Activated T-cell treated with anti-CD3 and anti-CD28 coated beads for 24 hours (primary cell): ENCODE measurements at regions not wholly inside any gene's neighbourhood (a gene's known extent, or its start where the extent isn't known, plus 50 kb on each side); places are given as distances from the start of the nearest gene placed in this dataset.

ENCODE experiments used
- DNase-seq: peaks from one replicate; pipeline ENCODE4 v3.0.0-alpha.2; 2020; ENCODE audit warnings: low read depth

GRCh38 chr2:118278046-118278445 is 189.8 kb downstream of the INSIG2 start:
- no peak for DNase-seq

DNA sequence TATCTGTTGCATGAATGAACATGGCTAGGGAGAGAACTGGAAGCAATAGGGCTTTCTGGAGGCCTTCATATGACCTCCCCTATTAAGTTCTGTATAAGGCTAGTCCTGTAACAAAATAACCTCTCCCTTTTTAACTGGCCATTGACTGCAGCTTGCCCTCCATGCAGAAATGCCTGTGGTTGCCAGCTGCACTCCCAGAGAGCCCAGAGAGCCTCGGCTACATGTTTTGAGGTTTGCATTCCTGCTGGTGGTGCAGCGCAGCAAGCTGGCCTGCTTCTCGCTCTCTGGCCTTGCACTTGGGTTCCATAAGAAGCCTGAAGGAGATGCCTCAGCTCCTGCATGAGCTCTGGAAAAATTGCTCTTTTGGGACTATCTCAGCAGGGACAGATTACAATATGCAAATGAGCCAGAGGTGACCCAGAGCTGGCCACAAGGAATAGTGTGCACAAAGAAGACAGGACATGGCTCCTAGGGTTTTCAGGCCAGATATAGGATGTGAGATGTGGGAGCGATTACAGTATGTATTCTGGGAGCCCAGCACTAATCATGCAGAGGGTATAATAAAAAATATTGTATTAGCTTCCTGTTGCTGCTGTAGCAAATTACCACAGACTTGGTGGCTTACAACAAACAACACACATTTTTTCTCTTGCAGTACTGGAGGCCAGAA is 186.7 kb downstream of the INSIG2 start:
- DNase-seq = no peak

- no peak for DNase-seq
Observed at GRCh38 chr2:118272391-118272790, 184.1 kb downstream of the INSIG2 start.

GRCh38 chr2:118269408-118270051 is 181.3 kb downstream of the INSIG2 start:
- DNase-seq = no peak

DNA sequence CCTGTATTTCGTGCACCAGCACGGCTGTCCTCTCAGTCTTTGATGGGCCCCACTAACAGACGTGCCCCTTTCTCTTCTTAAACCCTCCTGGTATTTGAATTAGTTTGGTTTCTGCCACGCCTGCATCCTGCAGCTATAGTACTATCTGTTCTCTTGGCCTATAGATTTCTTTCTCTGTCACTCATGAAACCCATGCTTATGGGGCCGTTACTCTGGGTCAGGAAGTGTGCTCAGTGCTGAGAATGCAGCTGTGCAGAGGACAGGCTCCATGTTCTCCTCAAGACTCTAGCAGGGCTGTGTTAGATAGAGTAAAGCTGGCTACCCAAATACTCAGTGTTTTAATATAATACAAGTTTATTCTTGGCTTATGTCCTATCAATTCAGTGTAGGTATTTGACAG is 180.0 kb downstream of the INSIG2 start:
- no peak for DNase-seq

GRCh38 chr2:118265873-118266455 is 177.7 kb downstream of the INSIG2 start:
- DNase-seq = no peak

GRCh38 chr2:118264232-118264990 is 176.1 kb downstream of the INSIG2 start:
- DNase-seq = no peak

DNA sequence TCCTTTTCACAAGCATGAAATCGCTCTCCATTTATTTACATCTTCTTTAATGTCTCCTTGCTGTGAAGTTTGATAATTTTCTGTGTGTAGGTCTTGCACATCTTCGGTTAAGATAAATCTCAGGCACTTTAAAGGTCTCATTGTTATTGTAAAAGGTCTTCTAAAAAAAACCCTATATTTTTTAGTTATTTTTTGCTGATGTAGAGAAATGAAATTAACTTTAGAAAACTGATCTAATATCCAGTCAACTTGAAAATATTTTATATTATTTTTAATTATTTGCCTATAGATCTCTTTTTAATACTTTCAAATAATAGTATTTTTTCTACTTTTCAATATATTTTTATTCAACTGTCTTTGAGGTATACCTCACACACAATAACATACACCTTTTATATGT is 169.4 kb downstream of the INSIG2 start:
- DNase-seq = no peak

- no peak for DNase-seq
Observed at GRCh38 chr2:118255771-118256372, 167.6 kb downstream of the INSIG2 start.

DNA sequence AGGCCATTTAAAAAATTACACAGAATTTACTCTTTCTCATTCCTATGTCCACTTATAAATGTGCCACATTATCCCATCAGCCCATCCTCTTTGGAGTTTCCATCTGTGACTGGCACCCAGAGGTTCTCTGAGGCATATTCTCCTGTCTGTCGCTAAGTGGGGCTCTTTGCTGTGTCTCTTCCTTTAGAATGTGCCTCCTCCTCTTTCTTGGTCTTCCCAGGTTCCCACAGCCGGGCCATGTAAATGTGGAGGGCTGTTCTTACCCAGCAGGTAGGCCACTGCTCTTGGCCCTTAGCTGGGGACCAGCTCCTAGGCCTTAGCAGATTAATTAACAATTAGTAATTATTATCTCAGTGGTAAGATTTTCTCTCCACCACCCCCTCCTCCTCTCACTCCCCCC is 167.0 kb downstream of the INSIG2 start:
- DNase-seq = no peak

DNA sequence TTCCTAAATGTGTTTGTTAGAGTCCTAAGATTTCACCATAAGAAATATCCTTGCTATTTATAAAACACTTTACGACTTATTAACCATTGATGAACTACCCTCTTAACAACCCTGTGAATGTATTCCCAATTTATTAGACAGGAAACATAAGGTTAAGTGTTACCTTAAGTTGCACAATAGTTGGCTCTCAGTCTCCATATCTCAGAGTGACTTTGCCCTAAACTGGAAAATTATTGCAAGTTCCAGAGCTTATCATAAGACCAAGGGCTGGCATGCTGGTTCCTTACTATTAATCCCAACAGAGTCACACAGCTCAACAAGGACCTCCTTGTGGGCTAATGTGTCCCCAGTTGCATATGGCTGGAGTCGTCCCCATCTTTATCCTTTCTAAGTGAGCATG is 165.8 kb downstream of the INSIG2 start:
- DNase-seq = no peak

- no peak for DNase-seq
Observed at GRCh38 chr2:118251427-118251826, 163.2 kb downstream of the INSIG2 start.

- no peak for DNase-seq
Observed at GRCh38 chr2:118250463-118250862, 162.2 kb downstream of the INSIG2 start.

DNA sequence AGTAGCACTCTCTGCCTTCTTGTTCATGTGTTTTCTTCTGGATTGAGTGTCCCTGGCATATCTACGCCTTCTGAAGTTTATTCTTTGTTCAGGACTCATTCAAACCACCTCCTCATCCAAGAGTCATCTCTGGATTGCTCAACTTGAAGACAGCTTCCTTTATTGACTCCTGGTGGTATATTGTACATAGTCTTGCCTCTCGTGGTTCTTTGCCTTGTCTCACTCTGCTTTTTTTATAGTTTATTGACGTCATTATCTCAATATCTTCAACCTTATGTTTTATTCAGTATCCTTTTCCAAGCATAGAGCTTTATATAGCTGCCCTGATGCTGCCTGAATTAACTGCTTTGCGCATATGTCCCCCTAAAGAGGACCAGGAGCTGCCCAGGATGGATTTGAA is 161.7 kb downstream of the INSIG2 start:
- DNase-seq = no peak

DNA sequence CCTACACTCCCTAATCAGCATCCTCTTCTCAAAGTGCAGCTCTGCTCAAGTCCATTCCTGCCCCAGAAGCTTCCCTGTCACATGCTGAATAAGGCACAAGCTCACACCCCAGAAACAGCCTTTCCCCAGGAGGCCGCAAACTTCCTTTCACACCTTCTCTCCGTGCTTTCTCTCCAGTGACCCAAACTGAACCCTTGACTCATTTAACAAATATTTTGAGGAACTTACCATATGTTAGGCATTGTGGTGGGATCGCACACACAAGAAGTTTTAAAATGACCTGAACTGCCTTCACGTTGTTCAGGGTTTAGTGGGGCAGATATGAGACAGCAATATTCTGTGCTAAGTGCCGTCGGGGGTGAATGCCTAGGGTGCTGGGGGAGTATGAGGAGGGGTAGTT is 161.3 kb downstream of the INSIG2 start:
- no peak for DNase-seq

DNA sequence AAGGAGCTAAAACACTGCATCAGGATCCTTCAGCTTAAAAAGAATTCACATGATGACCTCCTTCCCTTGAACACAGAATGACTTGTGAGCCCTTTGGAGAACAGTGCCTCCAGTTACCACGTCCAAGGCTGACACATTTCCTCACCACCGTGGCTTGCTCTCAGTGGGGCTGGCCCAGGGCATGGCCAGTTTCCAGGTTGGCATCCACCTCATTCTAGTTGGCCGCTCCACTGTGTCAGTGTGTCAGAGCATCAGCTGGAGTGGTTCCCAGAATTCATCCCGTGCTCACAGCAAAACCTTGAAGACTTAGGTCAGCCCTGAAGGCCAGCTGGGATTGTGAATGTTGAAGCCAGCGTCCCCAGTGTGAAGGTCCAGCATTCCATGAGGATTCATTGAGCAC is 158.5 kb downstream of the INSIG2 start:
- no peak for DNase-seq

DNA sequence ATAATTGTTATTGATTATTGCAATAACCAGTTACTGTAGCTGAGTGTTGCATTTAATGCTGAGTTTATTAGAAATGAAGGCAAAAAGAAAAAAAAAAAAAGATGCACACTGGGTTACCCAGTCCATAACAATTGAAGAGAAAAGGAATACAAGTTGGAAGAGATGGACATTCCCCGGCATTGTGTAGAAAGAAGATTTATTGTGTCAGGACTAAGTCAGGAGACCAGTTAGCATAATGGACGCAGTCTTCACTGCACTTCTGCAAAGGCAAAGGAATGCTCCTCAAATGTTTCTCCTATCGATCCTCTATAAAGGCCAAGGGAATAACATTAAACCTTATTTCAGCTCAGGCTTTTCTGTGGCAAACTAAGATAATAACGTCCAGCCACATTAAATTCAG is 157.8 kb downstream of the INSIG2 start:
- no peak for DNase-seq

DNA sequence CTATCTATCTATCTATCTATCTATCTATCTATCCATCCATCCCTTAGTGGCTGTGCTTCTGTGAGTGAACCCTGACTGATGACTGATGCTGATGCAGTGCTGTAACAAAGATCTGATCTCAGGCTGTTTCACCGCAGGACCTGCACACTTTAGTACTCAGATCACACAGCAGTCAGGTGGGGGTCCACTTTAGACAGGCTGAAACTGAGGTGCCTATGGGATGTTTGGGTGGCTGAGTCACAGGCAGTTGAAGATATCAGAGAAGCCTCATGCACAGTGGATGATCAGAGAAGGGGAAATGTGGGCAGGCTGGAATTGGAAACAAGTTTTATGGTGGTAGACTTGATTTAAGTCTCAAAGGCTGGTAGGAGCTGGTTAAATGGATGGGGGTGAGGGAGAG is 156.4 kb downstream of the INSIG2 start:
- no peak for DNase-seq

GRCh38 chr2:118243031-118243430 is 154.8 kb downstream of the INSIG2 start:
- no peak for DNase-seq

DNA sequence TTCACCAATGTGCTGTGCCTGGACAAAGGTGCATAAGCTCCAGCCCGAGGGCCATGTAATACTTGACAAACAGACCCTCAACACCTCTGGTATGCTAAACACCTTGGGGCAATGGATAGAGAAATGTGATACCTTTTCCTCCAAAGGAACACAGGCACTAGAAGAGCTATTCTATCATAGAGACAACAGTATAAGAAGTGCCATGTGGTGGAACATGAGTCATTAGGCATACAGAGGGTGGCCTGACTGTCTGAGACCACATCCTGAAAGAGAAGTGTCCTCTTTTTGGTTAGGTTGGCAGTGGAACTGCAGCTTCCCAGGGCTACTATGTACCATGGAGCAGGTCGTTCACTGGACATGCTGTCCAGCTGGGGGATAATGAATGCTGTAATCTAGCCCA is 153.9 kb downstream of the INSIG2 start:
- no peak for DNase-seq

DNA sequence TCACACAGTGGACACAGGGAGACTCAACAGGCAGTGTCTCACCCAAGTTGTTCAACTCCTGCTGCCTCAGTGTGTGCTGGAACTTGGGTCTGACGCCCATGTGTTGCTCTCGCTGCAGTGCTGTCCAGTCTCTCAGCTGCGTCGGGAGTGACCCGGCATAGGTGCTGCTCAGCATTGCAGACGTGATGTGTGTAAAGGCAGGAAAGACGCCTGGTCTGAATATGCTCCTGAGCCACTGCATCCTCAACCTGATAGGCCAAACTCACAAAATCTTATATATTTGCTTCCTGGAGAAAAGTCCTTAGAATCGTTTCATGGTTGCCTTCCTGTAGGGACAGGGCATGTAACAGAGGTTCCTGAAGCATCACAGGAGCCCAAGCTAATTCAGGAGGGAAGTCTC is 152.9 kb downstream of the INSIG2 start:
- no peak for DNase-seq

GRCh38 chr2:118240276-118240675 is 152.0 kb downstream of the INSIG2 start:
- no peak for DNase-seq

DNA sequence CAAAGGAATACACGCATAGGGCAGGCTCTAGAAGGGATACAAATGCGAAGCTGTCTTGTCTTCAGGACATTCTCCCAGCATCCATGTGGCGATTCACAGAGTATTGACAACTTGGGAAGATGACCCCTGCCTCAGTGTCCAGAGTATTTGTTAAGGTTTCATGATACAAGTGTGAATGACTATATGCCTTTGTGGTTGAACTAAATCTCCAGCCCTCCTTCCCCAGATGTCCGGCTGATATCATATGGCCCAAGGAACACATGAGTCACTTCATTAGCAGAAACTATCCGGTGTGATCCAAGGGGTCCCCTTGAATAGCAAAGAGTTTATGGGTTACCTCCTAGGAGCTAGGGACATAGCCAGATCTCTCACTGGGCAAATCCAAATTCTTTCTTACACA is 151.0 kb downstream of the INSIG2 start:
- DNase-seq = no peak
